ENCODE measurements at regions not wholly inside any gene's neighbourhood (a gene's known extent, or its start where the extent isn't known, plus 50 kb on each side); places are given as distances from the start of the nearest gene placed in this dataset.

- TF ChIP-seq CTCF (IDR thresholded peaks at IDR 0.05) (no peak), POLR2A (IDR thresholded peaks at IDR 0.05) (no peak)
Measured at GRCh38 chrX:79506001-79506400, 138.9 kb upstream of the ITM2A start.

Data from Peyer's patch (tissue), 4 donors.